ENCODE measurements at regions not wholly inside any gene's neighbourhood (a gene's known extent, or its start where the extent isn't known, plus 50 kb on each side); places are given as distances from the start of the nearest gene placed in this dataset.
"Not testable (repeated sequence)": the region's sequence is repeated elsewhere in the genome, so short reads cannot be mapped to it uniquely, and the experiment has no call there.

- TF ChIP-seq, protein P1, sequence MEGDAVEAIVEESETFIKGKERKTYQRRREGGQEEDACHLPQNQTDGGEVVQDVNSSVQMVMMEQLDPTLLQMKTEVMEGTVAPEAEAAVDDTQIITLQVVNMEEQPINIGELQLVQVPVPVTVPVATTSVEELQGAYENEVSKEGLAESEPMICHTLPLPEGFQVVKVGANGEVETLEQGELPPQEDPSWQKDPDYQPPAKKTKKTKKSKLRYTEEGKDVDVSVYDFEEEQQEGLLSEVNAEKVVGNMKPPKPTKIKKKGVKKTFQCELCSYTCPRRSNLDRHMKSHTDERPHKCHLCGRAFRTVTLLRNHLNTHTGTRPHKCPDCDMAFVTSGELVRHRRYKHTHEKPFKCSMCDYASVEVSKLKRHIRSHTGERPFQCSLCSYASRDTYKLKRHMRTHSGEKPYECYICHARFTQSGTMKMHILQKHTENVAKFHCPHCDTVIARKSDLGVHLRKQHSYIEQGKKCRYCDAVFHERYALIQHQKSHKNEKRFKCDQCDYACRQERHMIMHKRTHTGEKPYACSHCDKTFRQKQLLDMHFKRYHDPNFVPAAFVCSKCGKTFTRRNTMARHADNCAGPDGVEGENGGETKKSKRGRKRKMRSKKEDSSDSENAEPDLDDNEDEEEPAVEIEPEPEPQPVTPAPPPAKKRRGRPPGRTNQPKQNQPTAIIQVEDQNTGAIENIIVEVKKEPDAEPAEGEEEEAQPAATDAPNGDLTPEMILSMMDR (conservative IDR thresholded peaks at IDR 0.05): no peak
Measured at GRCh38 chr5:106020894-106021293, 1649.8 kb downstream of the EFNA5 start.

GRCh38 chr5:106019261-106019660, 1651.5 kb downstream of the EFNA5 start:
- H3K27ac ChIP-seq: no peak overlapping the region; the same call in 1 of the 2 replicates
- TF ChIP-seq, protein P1 (conservative IDR thresholded peaks at IDR 0.05): no peak

More at GRCh38 chr5:106020894-106021293, 1649.8 kb downstream of the EFNA5 start:
- H3K27ac ChIP-seq: no peak overlapping the region

DNA sequence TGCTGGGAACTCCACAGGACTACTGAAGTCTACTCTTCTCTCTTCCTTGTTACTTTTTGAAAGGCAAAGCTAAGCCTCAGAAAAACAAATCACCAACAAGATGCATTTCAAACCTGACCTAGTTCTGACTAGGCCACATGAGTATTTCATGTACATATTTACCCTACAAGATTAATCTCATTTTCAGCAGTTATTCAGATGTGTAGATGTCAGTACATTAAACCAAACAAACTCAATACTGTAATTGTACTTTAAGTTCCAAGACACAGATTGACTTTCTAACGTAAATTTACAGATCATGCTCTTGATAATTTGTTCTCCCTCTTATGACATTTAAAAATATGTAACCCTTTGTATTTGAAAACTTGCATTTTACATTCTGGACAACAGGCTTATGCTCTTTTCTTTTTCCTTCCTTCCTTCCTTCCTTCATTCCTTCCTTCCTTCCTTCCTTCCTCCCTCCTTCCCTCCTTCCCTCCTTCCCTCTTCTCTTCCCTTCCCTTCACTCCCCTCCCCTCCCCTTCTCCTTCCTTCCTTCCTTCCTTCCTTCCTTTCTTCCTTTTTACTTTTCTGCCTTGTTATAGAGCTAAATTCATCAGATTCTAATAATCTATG, 1653.4 kb downstream of the EFNA5 start:
- H3K27ac ChIP-seq: no peak overlapping the region
- TF ChIP-seq, protein P1 (conservative IDR thresholded peaks at IDR 0.05): no peak

DNA sequence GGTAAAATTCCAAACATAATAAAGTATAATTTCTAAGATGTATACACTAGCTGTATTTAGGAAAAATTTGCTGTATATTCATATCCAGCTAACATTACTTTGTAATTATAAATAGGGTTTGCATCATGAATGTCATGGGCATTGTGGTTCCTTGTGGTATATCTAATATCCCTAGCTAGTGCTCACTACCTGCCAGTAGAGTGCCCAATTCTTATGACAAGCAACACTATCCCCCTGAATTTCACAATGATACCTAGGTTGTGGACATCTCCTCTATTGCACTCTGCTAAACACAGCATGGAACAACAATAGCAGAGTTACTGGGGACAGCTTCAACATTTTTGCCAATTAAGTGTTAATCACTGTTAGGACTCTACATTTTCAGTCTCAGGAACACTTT, 1656.5 kb downstream of the EFNA5 start:
- no peak overlapping the region for H3K27ac ChIP-seq
- TF ChIP-seq, protein P1 (conservative IDR thresholded peaks at IDR 0.05): no peak

DNA sequence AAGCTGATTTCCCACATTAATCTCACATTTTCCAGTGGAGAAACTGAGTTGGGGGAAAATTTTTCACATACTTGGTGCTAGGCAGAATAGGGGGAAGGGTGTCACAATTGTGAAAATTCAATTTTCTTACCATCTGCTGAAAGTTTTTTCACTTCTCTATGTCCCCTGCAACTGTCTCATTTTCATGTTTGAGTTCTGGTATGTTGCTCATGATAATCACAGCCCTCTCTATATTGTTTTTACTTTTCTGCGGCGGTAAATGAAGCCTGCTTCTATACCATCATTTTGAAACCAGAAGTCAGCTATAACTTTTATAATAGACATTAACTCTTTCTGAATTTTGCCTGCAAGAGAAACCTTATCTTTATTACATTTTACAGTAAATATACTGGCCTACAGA, 1664.5 kb downstream of the EFNA5 start:
- H3K27ac ChIP-seq: no peak overlapping the region
- TF ChIP-seq, protein P1 (conservative IDR thresholded peaks at IDR 0.05): no peak

- H3K27ac ChIP-seq: not testable (repeated sequence)
Measured at GRCh38 chr5:105998991-105999390, 1671.7 kb downstream of the EFNA5 start.

GRCh38 chr5:105993027-105993426, 1677.7 kb downstream of the EFNA5 start:
- no peak overlapping the region for H3K27ac ChIP-seq
- TF ChIP-seq, protein P1 (conservative IDR thresholded peaks at IDR 0.05): no peak

DNA sequence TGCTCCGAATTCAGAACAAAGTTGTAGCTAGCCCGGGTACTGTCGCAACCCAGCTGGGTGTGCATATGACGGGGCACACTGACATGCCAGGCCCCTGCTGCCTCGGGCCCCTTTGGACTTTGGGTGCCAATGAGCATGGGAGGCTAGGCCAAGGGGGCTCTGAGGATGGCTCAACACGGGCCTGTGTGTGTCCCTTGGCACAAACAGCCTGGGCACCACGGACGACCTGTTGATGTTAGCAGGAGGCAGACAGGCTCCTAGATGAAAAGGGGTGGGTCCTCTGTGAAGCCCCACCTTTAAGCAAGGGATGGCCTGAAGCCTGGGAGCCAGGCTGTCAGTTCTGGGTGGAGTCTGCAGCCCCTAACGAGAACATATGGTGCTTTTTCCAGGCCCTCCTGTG, 1688.2 kb downstream of the EFNA5 start:
- H3K27ac ChIP-seq: no peak overlapping the region
- TF ChIP-seq, protein P1 (conservative IDR thresholded peaks at IDR 0.05): no peak

Measured in VCaP (cell line).